ES-I3 (cell line): ENCODE measurements at regions not wholly inside any gene's neighbourhood (a gene's known extent, or its start where the extent isn't known, plus 50 kb on each side); places are given as distances from the start of the nearest gene placed in this dataset.
"Not testable (repeated sequence)": the region's sequence is repeated elsewhere in the genome, so short reads cannot be mapped to it uniquely, and the experiment has no call there.

Source experiments
- H3K36me3 ChIP-seq: 2 replicates; pipeline ENCODE4 v1.6.1; 2013; ENCODE audit warnings: mild to moderate bottlenecking, low read length, control low read depth, moderate library complexity; ENCODE audit not compliant: insufficient read depth
- H3K4me1 ChIP-seq: 2 replicates; pipeline ENCODE4 v1.6.1; 2013; ENCODE audit warnings: mild to moderate bottlenecking, control low read depth, low read length; ENCODE audit not compliant: insufficient read depth
- H3K9ac ChIP-seq: 2 replicates; pipeline ENCODE4 v1.6.1; 2013; ENCODE audit warnings: low read depth, mild to moderate bottlenecking, low read length, moderate library complexity
- H3K9me3 ChIP-seq: 2 replicates; pipeline ENCODE4 v1.6.1; 2013; ENCODE audit warnings: mild to moderate bottlenecking, low read length, moderate library complexity; ENCODE audit not compliant: control insufficient read depth, insufficient read depth

- H3K36me3 ChIP-seq, result no peaks in the 10 kb centered on the region
- no peaks in the 10 kb centered on the region for H3K4me1 ChIP-seq
- H3K9ac ChIP-seq, result no peak overlapping the region
- no peaks in the 10 kb centered on the region for H3K9me3 ChIP-seq
Measured at GRCh38 chr3:124043023-124043422, 51.1 kb upstream of the ROPN1 start.

- no peaks in the 10 kb centered on the region for H3K9me3 ChIP-seq
- H3K9ac ChIP-seq, result no peak overlapping the region
- no peaks in the 10 kb centered on the region for H3K36me3 ChIP-seq
- H3K4me1 ChIP-seq, result no peaks in the 10 kb centered on the region
Measured at GRCh38 chr3:124044956-124045355, 53.0 kb upstream of the ROPN1 start.

GRCh38 chr3:124048967-124049798 lies 57.3 kb upstream of the ROPN1 start:
- no peaks in the 10 kb centered on the region for H3K36me3 ChIP-seq

GRCh38 chr3:124051636-124052035 lies 59.7 kb upstream of the ROPN1 start:
- Histone ChIP-seq H3K9me3 (no peaks in the 10 kb centered on the region), H3K36me3 (no peaks in the 10 kb centered on the region), H3K9ac (no peak overlapping the region), H3K4me1 (no peaks in the 10 kb centered on the region)

More at GRCh38 chr3:124048967-124049798, 57.3 kb upstream of the ROPN1 start:
- H3K9ac ChIP-seq, result no peak overlapping the region
- H3K9me3 ChIP-seq, result no peaks in the 10 kb centered on the region
- H3K4me1 ChIP-seq, result no peaks in the 10 kb centered on the region

GRCh38 chr3:124053871-124054270 lies 61.9 kb upstream of the ROPN1 start:
- no peak overlapping the region for H3K9ac ChIP-seq
- no peaks in the 10 kb centered on the region for H3K9me3 ChIP-seq
- no peaks in the 10 kb centered on the region for H3K36me3 ChIP-seq
- H3K4me1 ChIP-seq, result no peaks in the 10 kb centered on the region

- H3K9ac ChIP-seq, result no peak overlapping the region
- no peaks in the 10 kb centered on the region for H3K36me3 ChIP-seq
- no peaks in the 10 kb centered on the region for H3K9me3 ChIP-seq
- H3K4me1 ChIP-seq, result no peaks in the 10 kb centered on the region; the same call in 1 of the 2 replicates
Measured at GRCh38 chr3:124056846-124057245, 64.9 kb upstream of the ROPN1 start.

- no peaks in the 10 kb centered on the region for H3K36me3 ChIP-seq
- no peaks in the 10 kb centered on the region for H3K9me3 ChIP-seq
- no peak overlapping the region for H3K9ac ChIP-seq
- no peaks in the 10 kb centered on the region; the same call in 1 of the 2 replicates for H3K4me1 ChIP-seq
Measured at GRCh38 chr3:124057420-124057819, 65.5 kb upstream of the ROPN1 start.

GRCh38 chr3:124059580-124059979 lies 67.7 kb upstream of the ROPN1 start:
- Histone ChIP-seq H3K9me3 (no peaks in the 10 kb centered on the region), H3K36me3 (no peaks in the 10 kb centered on the region), H3K9ac (no peak overlapping the region), H3K4me1 (no peaks in the 10 kb centered on the region; the same call in 1 of the 2 replicates)

- H3K9ac ChIP-seq, result no peak overlapping the region
- H3K4me1 ChIP-seq, result no peaks in the 10 kb centered on the region; the same call in 1 of the 2 replicates
- no peaks in the 10 kb centered on the region for H3K9me3 ChIP-seq
- no peaks in the 10 kb centered on the region for H3K36me3 ChIP-seq
Measured at GRCh38 chr3:124063197-124063909, 71.4 kb upstream of the ROPN1 start.

GRCh38 chr3:124064050-124064449 lies 72.1 kb upstream of the ROPN1 start:
- H3K9ac ChIP-seq, result no peak overlapping the region
- H3K36me3 ChIP-seq, result no peaks in the 10 kb centered on the region
- H3K4me1 ChIP-seq, result no peaks in the 10 kb centered on the region; the same call in 1 of the 2 replicates
- H3K9me3 ChIP-seq, result no peaks in the 10 kb centered on the region

GRCh38 chr3:124066543-124066942 lies 74.6 kb upstream of the ROPN1 start:
- not testable (repeated sequence) for H3K9me3 ChIP-seq, H3K4me1 ChIP-seq, H3K36me3 ChIP-seq, H3K9ac ChIP-seq

- not testable (repeated sequence) for H3K4me1 ChIP-seq, H3K9me3 ChIP-seq, H3K9ac ChIP-seq, H3K36me3 ChIP-seq
Measured at GRCh38 chr3:124069706-124070105, 77.8 kb upstream of the ROPN1 start.

- H3K9me3 ChIP-seq, H3K36me3 ChIP-seq: not testable (repeated sequence)
Measured at GRCh38 chr3:124075090-124075489, 83.2 kb upstream of the ROPN1 start.

GRCh38 chr3:124075753-124076152 lies 83.8 kb upstream of the ROPN1 start:
- Histone ChIP-seq H3K9me3 (no peaks in the 10 kb centered on the region), H3K4me1 (no peaks in the 10 kb centered on the region), H3K9ac (no peak overlapping the region), H3K36me3 (no peaks in the 10 kb centered on the region)

More at GRCh38 chr3:124075090-124075489, 83.2 kb upstream of the ROPN1 start:
- H3K9ac ChIP-seq, H3K4me1 ChIP-seq: not testable (repeated sequence)

- H3K9me3 ChIP-seq, result no peaks in the 10 kb centered on the region
- H3K9ac ChIP-seq, result no peak overlapping the region
- H3K4me1 ChIP-seq, result no peaks in the 10 kb centered on the region
- no peaks in the 10 kb centered on the region for H3K36me3 ChIP-seq
Measured at GRCh38 chr3:124076235-124076634, 84.3 kb upstream of the ROPN1 start.
